Tibial nerve (tissue), 4 donors: ENCODE measurements at regions not wholly inside any gene's neighbourhood (a gene's known extent, or its start where the extent isn't known, plus 50 kb on each side); places are given as distances from the start of the nearest gene placed in this dataset.

Source experiments
- DNase-seq, 2 donors: peaks; one replicate each; pipeline ENCODE4 v3.0.0-alpha.2; 2019; ENCODE audit warnings: low spot score in 2 of 2
- H3K27ac ChIP-seq, 4 donors: fragments of 200-600 bp; sonication (generic) in 3 of 4; one replicate each; pipeline ENCODE4 v1.5.1; 2017 to 2019; ENCODE audit warnings: mild to moderate bottlenecking in 1 of 4
- H3K27me3 ChIP-seq, 2 donors: fragments of 200-600 bp; sonication (generic) in 1 of 2; one replicate each; pipeline versions ENCODE4 v1.5.1 to v1.6.0; 2017 to 2019
- H3K36me3 ChIP-seq, 3 donors: fragments of 200-600 bp; sonication (generic); one replicate each; pipeline ENCODE4 v1.5.1; 2018 to 2019
- H3K4me1 ChIP-seq, 4 donors: fragments of 200-600 bp; sonication (generic) in 3 of 4; one replicate each; pipeline ENCODE4 v1.5.1; 2017 to 2019
- H3K4me3 ChIP-seq, 4 donors: fragments of 200-600 bp; sonication (generic) in 3 of 4; one replicate each; pipeline ENCODE4 v1.5.1; 2017 to 2019; ENCODE audit warnings: mild to moderate bottlenecking in 1 of 4, moderate library complexity in 1 of 4
- H3K9me3 ChIP-seq, 4 donors: fragments of 200-600 bp; sonication (generic) in 3 of 4; one replicate each; pipeline ENCODE4 v1.5.1; 2017 to 2019
- CTCF ChIP-seq, 5 experiments: fragments of 200-600 bp in 3 of 5; fragments of 450-650 bp in 2 of 5; sonication (generic) in 3 of 5; IDR thresholded peaks; one replicate each; pipeline ENCODE4 v1.5.1; 2016 to 2019; ENCODE audit warnings: antibody characterized with exemption in 5 of 5, mild to moderate bottlenecking in 3 of 5, moderate library complexity in 2 of 5
- EP300 ChIP-seq, 2 donors: sonication (generic); formaldehyde crosslinking; IDR thresholded peaks; one replicate each; pipeline ENCODE4 v1.6.1; 2017; ENCODE audit warnings: antibody characterized with exemption in 2 of 2, mild to moderate bottlenecking in 1 of 2
- POLR2A ChIP-seq, 2 donors: fragments of 450-650 bp; IDR thresholded peaks; one replicate each; pipeline ENCODE4 v1.6.1; 2017; ENCODE audit warnings: antibody characterized with exemption in 2 of 2, mild to moderate bottlenecking in 2 of 2, moderate library complexity in 2 of 2
- WGBS, 2 donors: methylation state at CpG; one replicate each; pipeline ENCODE4 v1.1.5; 2018; 5-methylcytosine and 5-hydroxymethylcytosine counted together

- whole genome bisulfite sequencing, 2 donors, result 69 to 76% methylated on average over 4 to 5 of the region's 5 CpGs
- TF ChIP-seq POLR2A (IDR thresholded peaks at IDR 0.05) (no peak), CTCF (IDR thresholded peaks at IDR 0.05) (no peak), EP300 (IDR thresholded peaks at IDR 0.05) (no peak)
- no peaks in the 10 kb centered on the region for H3K36me3 ChIP-seq
Observed at GRCh38 chr2:122166820-122167219, 411.4 kb downstream of the TSN start.

GRCh38 chr2:122167515-122167914 lies 412.1 kb downstream of the TSN start:
- WGBS, 2 donors, result 77 to 80% methylated on average over 8 of the region's 8 CpGs

More at GRCh38 chr2:122166820-122167219, 411.4 kb downstream of the TSN start:
- Histone ChIP-seq H3K4me1 (no peaks in the 10 kb centered on the region), H3K27me3 (no peaks in the 10 kb centered on the region), H3K4me3 (no peak overlapping the region), H3K27ac (no peak overlapping the region), H3K9me3 (no peaks in the 10 kb centered on the region)
- no peak for DNase-seq

GRCh38 chr2:122168799-122169198 lies 413.3 kb downstream of the TSN start:
- no peaks in the 10 kb centered on the region for H3K9me3 ChIP-seq
- H3K4me1 ChIP-seq, result no peaks in the 10 kb centered on the region
- no peak for DNase-seq
- no peaks in the 10 kb centered on the region for H3K36me3 ChIP-seq
- H3K4me3 ChIP-seq, result no peak overlapping the region
- no peak overlapping the region for H3K27ac ChIP-seq
- no peak for TF ChIP-seq CTCF (IDR thresholded peaks at IDR 0.05)
- no peak for TF ChIP-seq EP300 (IDR thresholded peaks at IDR 0.05)
- no peak for TF ChIP-seq POLR2A (IDR thresholded peaks at IDR 0.05)
- H3K27me3 ChIP-seq, result no peaks in the 10 kb centered on the region
- 80 to 88% methylated on average over 3 of the region's 3 CpGs for WGBS, 2 donors

More at GRCh38 chr2:122167515-122167914, 412.1 kb downstream of the TSN start:
- TF ChIP-seq EP300 (IDR thresholded peaks at IDR 0.05), result no peak
- TF ChIP-seq POLR2A (IDR thresholded peaks at IDR 0.05), result no peak
- no peak for TF ChIP-seq CTCF (IDR thresholded peaks at IDR 0.05)
- DNase-seq, result no peak
- H3K4me1 ChIP-seq, result no peaks in the 10 kb centered on the region
- H3K9me3 ChIP-seq, result no peaks in the 10 kb centered on the region
- H3K27me3 ChIP-seq, result no peaks in the 10 kb centered on the region
- no peaks in the 10 kb centered on the region for H3K36me3 ChIP-seq
- H3K4me3 ChIP-seq, result no peak overlapping the region
- no peak overlapping the region for H3K27ac ChIP-seq

GRCh38 chr2:122172812-122173211 lies 417.4 kb downstream of the TSN start:
- WGBS, 2 donors, result 87 to 96% methylated on average over 2 of the region's 2 CpGs
- no peaks in the 10 kb centered on the region for H3K36me3 ChIP-seq
- no peak overlapping the region for H3K27ac ChIP-seq
- DNase-seq, result no peak
- H3K4me1 ChIP-seq, result no peaks in the 10 kb centered on the region
- no peaks in the 10 kb centered on the region for H3K27me3 ChIP-seq
- TF ChIP-seq EP300 (IDR thresholded peaks at IDR 0.05) (no peak), POLR2A (IDR thresholded peaks at IDR 0.05) (no peak)
- H3K4me3 ChIP-seq, result no peak overlapping the region
- no peaks in the 10 kb centered on the region for H3K9me3 ChIP-seq

- TF ChIP-seq POLR2A (IDR thresholded peaks at IDR 0.05) (no peak), EP300 (IDR thresholded peaks at IDR 0.05) (no peak), CTCF (IDR thresholded peaks at IDR 0.05) (no peak)
- no peaks in the 10 kb centered on the region for H3K9me3 ChIP-seq
- H3K27ac ChIP-seq, result no peak overlapping the region
- H3K36me3 ChIP-seq, result no peaks in the 10 kb centered on the region
- 48 to 55% methylated on average over 6 of the region's 6 CpGs for WGBS, 2 donors
- H3K27me3 ChIP-seq, result no peaks in the 10 kb centered on the region
- H3K4me3 ChIP-seq, result no peak overlapping the region
- no peaks in the 10 kb centered on the region for H3K4me1 ChIP-seq
- no peak for DNase-seq
Observed at GRCh38 chr2:122174061-122174460, 418.6 kb downstream of the TSN start.
